Liver (tissue), 3 donors: ENCODE measurements at regions not wholly inside any gene's neighbourhood (a gene's known extent, or its start where the extent isn't known, plus 50 kb on each side); places are given as distances from the start of the nearest gene placed in this dataset.

Experiments used
- ATF3 ChIP-seq: IDR thresholded peaks from 2 replicates; pipeline ENCODE4 v1.6.1; 2016; ENCODE audit warnings: antibody characterized with exemption
- CTCF ChIP-seq: fragments of 150-350 bp; IDR thresholded peaks from 2 replicates; pipeline ENCODE4 v1.5.1; 2017; ENCODE audit warnings: improper control_type of control experiment, low read depth, low read length; ENCODE audit not compliant: missing input control
- GABPA ChIP-seq, 2 donors: IDR thresholded peaks in 1 of 2; conservative IDR thresholded peaks in 1 of 2; 2 replicates each; pipeline ENCODE4 v1.6.1; 2016; ENCODE audit warnings: antibody characterized with exemption in 2 of 2, mild to moderate bottlenecking in 1 of 2, moderate library complexity in 1 of 2
- HNF4G ChIP-seq: IDR thresholded peaks from 2 replicates; pipeline ENCODE4 v1.6.1; 2016; ENCODE audit warnings: antibody characterized with exemption
- JUND ChIP-seq, 2 donors: IDR thresholded peaks; 2 replicates each; pipeline ENCODE4 v1.6.1; 2016; ENCODE audit warnings: antibody characterized with exemption in 2 of 2
- NR2F2 ChIP-seq: IDR thresholded peaks from 2 replicates; pipeline ENCODE4 v1.6.1; 2016; ENCODE audit warnings: antibody characterized with exemption
- SP1 ChIP-seq: IDR thresholded peaks from 2 replicates; pipeline ENCODE4 v1.6.1; 2018; ENCODE audit warnings: antibody characterized with exemption, mild to moderate bottlenecking
- TAF1 ChIP-seq: conservative IDR thresholded peaks from 2 replicates; pipeline ENCODE4 v1.6.1; 2016; ENCODE audit warnings: antibody characterized with exemption, mild to moderate bottlenecking
- YY1 ChIP-seq: IDR thresholded peaks from 2 replicates; pipeline ENCODE4 v1.6.1; 2016; ENCODE audit warnings: antibody characterized with exemption, mild to moderate bottlenecking
- donor health status: healthy.
- donor health status: healthy.

- no peak for TF ChIP-seq GABPA (IDR thresholded peaks at IDR 0.05 in 1 of 2, conservative IDR thresholded peaks at IDR 0.05 in 1 of 2)
- TF ChIP-seq SP1, result no peak
- no peak for TF ChIP-seq CTCF
- no peak for TF ChIP-seq NR2F2
- no peak for TF ChIP-seq TAF1
- no peak for TF ChIP-seq ATF3
- TF ChIP-seq YY1, result no peak
- no peak for TF ChIP-seq JUND (IDR thresholded peaks at IDR 0.05)
- TF ChIP-seq HNF4G, result no peak
Observed at GRCh38 chr2:22350621-22351020, 1034.4 kb upstream of the KLHL29 start.
